ENCODE measurements at regions not wholly inside any gene's neighbourhood (a gene's known extent, or its start where the extent isn't known, plus 50 kb on each side); places are given as distances from the start of the nearest gene placed in this dataset.

GRCh38 chr5:24272741-24273140 lies 372.0 kb downstream of the CDH10 start:
- TF ChIP-seq ZNF8 (CRISPR knock-in tag; IDR thresholded peaks at IDR 0.05) (no peak), PATZ1 (CRISPR knock-in tag; IDR thresholded peaks at IDR 0.05; ENCODE audit: borderline replicate concordance) (no peak), ISL1 (CRISPR knock-in tag; IDR thresholded peaks at IDR 0.05) (no peak), TSHZ2 (CRISPR knock-in tag; IDR thresholded peaks at IDR 0.05) (no peak)
- no peak for ATAC-seq

GRCh38 chr5:24280215-24280614 lies 364.6 kb downstream of the CDH10 start:
- TF ChIP-seq SNAI2 (CRISPR knock-in tag; IDR thresholded peaks at IDR 0.05): no peak
- ATAC-seq: no peak

- no peak for ATAC-seq
- TF ChIP-seq ESRRG (CRISPR knock-in tag; IDR thresholded peaks at IDR 0.05): no peak
- no peak for TF ChIP-seq PPARA (CRISPR knock-in tag; IDR thresholded peaks at IDR 0.05; ENCODE audit: borderline replicate concordance)
- TF ChIP-seq RARB (CRISPR knock-in tag; IDR thresholded peaks at IDR 0.05): no peak
- TF ChIP-seq ARNTL (CRISPR knock-in tag; IDR thresholded peaks at IDR 0.05; ENCODE audit: borderline replicate concordance, low read depth): no peak
- no peak for TF ChIP-seq ZNF70 (CRISPR knock-in tag; IDR thresholded peaks at IDR 0.05)
- TF ChIP-seq CSDC2 (CRISPR knock-in tag; IDR thresholded peaks at IDR 0.05): no peak
- TF ChIP-seq SNAI2 (CRISPR knock-in tag; IDR thresholded peaks at IDR 0.05): no peak
- no peak for TF ChIP-seq GLIS3 (CRISPR knock-in tag; IDR thresholded peaks at IDR 0.05)
- TF ChIP-seq ZNF565 (CRISPR knock-in tag; conservative IDR thresholded peaks at IDR 0.05; ENCODE audit: low read depth): no peak
These were observed 363.0 kb downstream of the CDH10 start for GRCh38 chr5:24281818-24282217.

GRCh38 chr5:24289582-24290335 lies 355.0 kb downstream of the CDH10 start:
- ATAC-seq: no peak
- no peak for TF ChIP-seq ZNF8 (CRISPR knock-in tag; IDR thresholded peaks at IDR 0.05)
- no peak for TF ChIP-seq ESRRG (CRISPR knock-in tag; IDR thresholded peaks at IDR 0.05)
- TF ChIP-seq OSR1 (CRISPR knock-in tag; IDR thresholded peaks at IDR 0.05): no peak
- TF ChIP-seq ZFP30 (CRISPR knock-in tag; IDR thresholded peaks at IDR 0.05): no peak
- no peak for TF ChIP-seq GLIS3 (CRISPR knock-in tag; IDR thresholded peaks at IDR 0.05)
- TF ChIP-seq BACH2 (CRISPR knock-in tag; IDR thresholded peaks at IDR 0.05; ENCODE audit: borderline replicate concordance): no peak
- TF ChIP-seq ZFP3 (CRISPR knock-in tag; IDR thresholded peaks at IDR 0.05): no peak
- no peak for TF ChIP-seq TCF4 (CRISPR knock-in tag; IDR thresholded peaks at IDR 0.05; ENCODE audit: borderline replicate concordance)
- TF ChIP-seq CREB5 (CRISPR knock-in tag; IDR thresholded peaks at IDR 0.05; ENCODE audit: low read depth): no peak
- no peak for TF ChIP-seq TSHZ2 (CRISPR knock-in tag; IDR thresholded peaks at IDR 0.05)
- no peak for TF ChIP-seq POU6F1 (CRISPR knock-in tag; IDR thresholded peaks at IDR 0.05; ENCODE audit: borderline replicate concordance, low read depth)
- no peak for TF ChIP-seq RARB (CRISPR knock-in tag; IDR thresholded peaks at IDR 0.05)
- TF ChIP-seq ARNTL (CRISPR knock-in tag; IDR thresholded peaks at IDR 0.05; ENCODE audit: borderline replicate concordance, low read depth): no peak
- TF ChIP-seq ZC3H10 (CRISPR knock-in tag; IDR thresholded peaks at IDR 0.05): no peak
- no peak for TF ChIP-seq PATZ1 (CRISPR knock-in tag; IDR thresholded peaks at IDR 0.05; ENCODE audit: borderline replicate concordance)
- no peak for TF ChIP-seq CSRNP3 (CRISPR knock-in tag; IDR thresholded peaks at IDR 0.05)
- no peak for TF ChIP-seq PPARA (CRISPR knock-in tag; IDR thresholded peaks at IDR 0.05; ENCODE audit: borderline replicate concordance)

Measured in SK-N-SH treated with all-trans-retinoic acid at 6 μM for 48 hours (cell line).